Mucosa of descending colon (tissue), 3 donors: ENCODE measurements at regions not wholly inside any gene's neighbourhood (a gene's known extent, or its start where the extent isn't known, plus 50 kb on each side); places are given as distances from the start of the nearest gene placed in this dataset.

ENCODE experiments used
- ATAC-seq: fragments of 200-7000 bp; cut with Tn5 transposase; one replicate; pipeline ENCODE4 v1.9.1; 2020; ENCODE audit warnings: mild to moderate bottlenecking, moderate library complexity
- DNase-seq, 3 donors: peaks; one replicate each; pipeline ENCODE4 v3.0.0-alpha.2; 2020
- H3K36me3 ChIP-seq: fragments of 200-600 bp; one replicate; pipeline ENCODE4 v1.8.0; 2021; ENCODE audit warnings: low read depth, mild to moderate bottlenecking
- H3K4me1 ChIP-seq: fragments of 200-600 bp; one replicate; pipeline ENCODE4 v1.8.0; 2021; ENCODE audit warnings: low read depth, mild to moderate bottlenecking
- H3K4me3 ChIP-seq: fragments of 200-600 bp; one replicate; pipeline ENCODE4 v1.8.0; 2021; ENCODE audit warnings: mild to moderate bottlenecking
- H3K9me3 ChIP-seq: fragments of 200-600 bp; one replicate; pipeline ENCODE4 v1.8.0; 2021; ENCODE audit warnings: mild to moderate bottlenecking
- CTCF ChIP-seq: fragments of 200-600 bp; IDR thresholded peaks from one replicate; pipeline ENCODE4 v1.8.0; 2022; ENCODE audit warnings: antibody characterized with exemption, mild to moderate bottlenecking
- intact Hi-C, 2 donors: fragments of 100-400 bp; cut with DNase I in 1 of 2; cut with micrococcal nuclease in 1 of 2; formaldehyde crosslinking; loops; one replicate each; pipeline versions ENCODE4 v1.11.0 to v1.11.1; 2022; cut with DNase I, micrococcal nuclease
- donor health status: DM: no; HTN: no; CAD: no; lungs with moderate emphysema.
- donor health status: DM: no; HTN: no; CAD: no.
- donor health status: DM: no; HTN: yes; CAD: no.

GRCh38 chr10:4453276-4453675, 372.7 kb upstream of the AKR1E2 start:
- no peak for ATAC-seq

GRCh38 chr10:4450981-4451908, 374.8 kb upstream of the AKR1E2 start:
- H3K4me1 ChIP-seq, result no peaks in the 10 kb centered on the region
- H3K9me3 ChIP-seq, result no peaks in the 10 kb centered on the region
- no peak for DNase-seq
- no peak overlapping the region for H3K4me3 ChIP-seq
- no peak for TF ChIP-seq CTCF
- intact Hi-C loops, result no loop called here
- no peak for ATAC-seq
- H3K36me3 ChIP-seq, result no peaks in the 10 kb centered on the region

More at GRCh38 chr10:4453276-4453675, 372.7 kb upstream of the AKR1E2 start:
- Histone ChIP-seq H3K9me3 (no peaks in the 10 kb centered on the region), H3K4me1 (no peaks in the 10 kb centered on the region), H3K4me3 (no peak overlapping the region), H3K36me3 (no peaks in the 10 kb centered on the region)
- intact Hi-C loops, result no loop called here
- no peak for DNase-seq
- no peak for TF ChIP-seq CTCF

- DNase-seq (no peak), ATAC-seq (no peak)
- H3K36me3 ChIP-seq, result no peaks in the 10 kb centered on the region
- no peaks in the 10 kb centered on the region for H3K9me3 ChIP-seq
- H3K4me1 ChIP-seq, result no peaks in the 10 kb centered on the region
- no peak for TF ChIP-seq CTCF
- intact Hi-C loops, result no loop called here
- H3K4me3 ChIP-seq, result no peak overlapping the region
Observed at GRCh38 chr10:4450169-4450568, 375.8 kb upstream of the AKR1E2 start.

- Histone ChIP-seq H3K36me3 (no peaks in the 10 kb centered on the region), H3K4me1 (no peaks in the 10 kb centered on the region), H3K4me3 (no peak overlapping the region), H3K9me3 (peaks cover 2% of the 10 kb centered on the region)
- intact Hi-C loops, result no loop called here
- DNase-seq, result no peak
- no peak for TF ChIP-seq CTCF
- no peak for ATAC-seq
Observed at GRCh38 chr10:4448030-4448429, 378.0 kb upstream of the AKR1E2 start.

- Histone ChIP-seq H3K9me3 (peaks cover 2% of the 10 kb centered on the region), H3K4me3 (no peak overlapping the region), H3K4me1 (no peaks in the 10 kb centered on the region), H3K36me3 (no peaks in the 10 kb centered on the region)
- no peak for ATAC-seq
- intact Hi-C loops, result no loop called here
- no peak for TF ChIP-seq CTCF
- DNase-seq, result no peak
Observed at GRCh38 chr10:4443419-4443818, 382.6 kb upstream of the AKR1E2 start.
